GM12874 (cell line): ENCODE measurements at regions not wholly inside any gene's neighbourhood (a gene's known extent, or its start where the extent isn't known, plus 50 kb on each side); places are given as distances from the start of the nearest gene placed in this dataset.

Experiments
- TF ChIP-seq, protein P1 (sequence below): IDR thresholded peaks from 2 replicates; pipeline ENCODE4 v1.5.1; 2011; ENCODE audit warnings: low read depth, mild to moderate bottlenecking, control low read depth, low read length, moderate library complexity; ENCODE audit not compliant: insufficient read depth

DNA sequence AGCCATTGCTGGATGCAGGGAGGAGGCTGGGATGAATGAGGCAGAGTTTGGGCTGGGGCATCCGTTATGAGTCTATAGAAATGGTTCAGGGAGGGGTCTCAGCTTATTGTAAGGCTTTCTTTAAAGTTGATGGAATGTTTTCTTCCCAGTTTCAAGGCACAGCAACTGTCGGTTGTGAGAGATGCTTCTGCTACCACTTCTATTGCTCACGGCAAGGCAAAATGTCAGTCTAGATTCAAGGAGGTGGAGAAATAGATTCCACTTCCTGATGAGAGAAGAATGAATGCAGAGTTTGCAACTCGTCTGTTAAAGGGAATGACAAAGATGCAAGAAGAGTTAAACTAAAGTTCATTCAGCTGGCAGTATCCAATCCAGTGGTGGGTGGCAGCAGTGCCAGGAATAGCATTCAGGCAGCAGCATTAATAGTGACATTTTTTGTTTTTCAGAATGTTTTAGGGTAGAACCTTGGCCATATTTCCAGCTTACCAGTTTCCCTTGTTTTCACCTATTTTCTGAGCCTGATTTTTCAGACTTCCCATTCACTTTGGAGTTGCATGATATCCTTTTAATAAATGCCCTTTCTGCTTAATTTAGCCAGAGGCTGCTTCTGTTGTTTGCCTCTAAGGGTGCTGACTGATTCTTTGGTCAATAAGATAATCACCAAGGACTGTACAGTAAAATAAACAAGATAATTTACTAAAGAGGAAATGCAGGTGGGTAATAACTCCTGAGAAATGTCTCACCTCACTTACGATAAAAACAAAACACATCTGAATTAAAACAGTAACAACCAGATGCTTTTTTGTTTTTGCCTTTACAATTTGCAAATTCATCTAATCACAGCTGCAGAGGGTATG lies 138.4 kb downstream of the RPIA start:
- TF ChIP-seq, protein P1, sequence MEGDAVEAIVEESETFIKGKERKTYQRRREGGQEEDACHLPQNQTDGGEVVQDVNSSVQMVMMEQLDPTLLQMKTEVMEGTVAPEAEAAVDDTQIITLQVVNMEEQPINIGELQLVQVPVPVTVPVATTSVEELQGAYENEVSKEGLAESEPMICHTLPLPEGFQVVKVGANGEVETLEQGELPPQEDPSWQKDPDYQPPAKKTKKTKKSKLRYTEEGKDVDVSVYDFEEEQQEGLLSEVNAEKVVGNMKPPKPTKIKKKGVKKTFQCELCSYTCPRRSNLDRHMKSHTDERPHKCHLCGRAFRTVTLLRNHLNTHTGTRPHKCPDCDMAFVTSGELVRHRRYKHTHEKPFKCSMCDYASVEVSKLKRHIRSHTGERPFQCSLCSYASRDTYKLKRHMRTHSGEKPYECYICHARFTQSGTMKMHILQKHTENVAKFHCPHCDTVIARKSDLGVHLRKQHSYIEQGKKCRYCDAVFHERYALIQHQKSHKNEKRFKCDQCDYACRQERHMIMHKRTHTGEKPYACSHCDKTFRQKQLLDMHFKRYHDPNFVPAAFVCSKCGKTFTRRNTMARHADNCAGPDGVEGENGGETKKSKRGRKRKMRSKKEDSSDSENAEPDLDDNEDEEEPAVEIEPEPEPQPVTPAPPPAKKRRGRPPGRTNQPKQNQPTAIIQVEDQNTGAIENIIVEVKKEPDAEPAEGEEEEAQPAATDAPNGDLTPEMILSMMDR: no peak

DNA sequence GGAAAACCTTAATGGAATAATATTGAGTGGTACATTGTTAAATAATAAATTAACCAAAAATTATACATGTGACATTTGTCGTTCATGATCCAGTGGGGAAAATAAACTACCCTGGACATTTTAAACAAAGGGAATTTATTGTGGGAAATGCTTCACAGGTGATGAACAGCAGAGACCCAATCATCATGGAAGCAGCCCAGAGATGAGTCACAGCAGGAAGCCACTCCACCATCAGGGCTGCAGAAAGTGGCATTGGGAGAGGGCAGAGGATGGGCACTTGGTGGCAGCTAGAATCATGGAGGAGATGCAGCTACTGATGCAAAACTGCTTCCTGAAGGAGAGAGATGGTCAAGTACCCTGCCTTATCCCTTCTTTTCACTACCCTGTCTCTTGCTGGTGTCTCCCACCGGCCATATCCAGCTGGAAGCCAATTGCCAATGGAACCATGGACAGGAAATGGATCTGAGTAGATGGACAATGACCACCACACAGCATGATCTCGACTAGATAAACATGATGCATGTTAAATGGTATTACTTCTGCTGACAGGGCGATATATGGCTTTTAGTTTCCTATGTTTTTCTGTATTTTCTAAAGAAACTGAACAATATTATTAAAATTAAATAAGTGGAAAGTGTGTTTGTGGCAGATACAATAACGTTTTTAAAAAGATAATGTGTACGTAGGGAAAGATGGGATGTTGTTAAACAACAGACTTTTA lies 139.8 kb downstream of the RPIA start:
- TF ChIP-seq, protein P1: no peak

GRCh38 chr2:88831792-88832248 lies 140.3 kb downstream of the RPIA start:
- TF ChIP-seq, protein P1: peak; percentile 88

- TF ChIP-seq, protein P1: peak; percentile 38; the same call in 1 of the 2 replicates
Measured at GRCh38 chr2:88832311-88832991, 141.0 kb downstream of the RPIA start.

DNA sequence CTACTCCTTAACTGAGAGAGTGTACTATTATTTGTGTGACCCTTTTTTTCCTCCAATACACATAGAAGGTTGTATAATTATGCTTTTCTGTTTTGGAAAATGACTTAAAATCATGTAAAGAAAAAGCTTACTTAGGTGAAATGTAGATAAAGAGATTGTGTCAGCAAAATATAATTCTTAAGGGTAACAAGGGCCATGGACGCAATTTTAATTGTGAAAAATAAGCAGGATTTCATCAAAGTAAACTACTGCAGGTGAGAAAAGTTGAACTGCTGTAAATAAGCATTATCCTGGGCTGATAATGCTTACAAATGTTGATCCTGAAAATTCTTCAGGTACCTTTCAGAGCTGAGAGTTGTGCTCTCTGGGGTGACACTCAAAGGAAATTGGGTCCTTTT lies 141.5 kb downstream of the RPIA start:
- TF ChIP-seq, protein P1: no peak

DNA sequence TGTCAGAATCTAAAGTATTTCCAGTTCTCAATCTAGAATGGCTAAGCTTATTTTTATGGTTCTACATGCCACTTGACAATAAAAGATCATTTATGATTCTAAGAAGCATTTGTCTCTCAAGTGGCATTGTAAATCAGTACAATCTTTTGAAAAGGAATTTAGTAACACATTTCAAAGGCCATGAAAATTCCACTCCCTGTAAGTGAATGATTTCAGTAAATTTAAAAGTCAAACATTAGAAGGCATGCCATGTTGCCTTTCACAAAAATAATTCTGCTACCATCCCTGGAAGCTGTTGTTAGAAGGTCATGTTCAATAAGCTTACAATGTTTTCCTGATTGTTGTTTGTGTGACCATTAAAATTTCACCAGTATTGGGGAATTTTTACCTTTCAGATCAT lies 142.9 kb downstream of the RPIA start:
- TF ChIP-seq, protein P1: no peak

- TF ChIP-seq, protein P1: no peak
Measured at GRCh38 chr2:88834866-88835265, 143.4 kb downstream of the RPIA start.
